COR-L47 (cell line): ENCODE measurements at regions not wholly inside any gene's neighbourhood (a gene's known extent, or its start where the extent isn't known, plus 50 kb on each side); places are given as distances from the start of the nearest gene placed in this dataset.

Experiments
- DNase-seq: peaks from one replicate; lab custom pipeline; 2025; lab: John Stamatoyannopoulos, UW

DNA sequence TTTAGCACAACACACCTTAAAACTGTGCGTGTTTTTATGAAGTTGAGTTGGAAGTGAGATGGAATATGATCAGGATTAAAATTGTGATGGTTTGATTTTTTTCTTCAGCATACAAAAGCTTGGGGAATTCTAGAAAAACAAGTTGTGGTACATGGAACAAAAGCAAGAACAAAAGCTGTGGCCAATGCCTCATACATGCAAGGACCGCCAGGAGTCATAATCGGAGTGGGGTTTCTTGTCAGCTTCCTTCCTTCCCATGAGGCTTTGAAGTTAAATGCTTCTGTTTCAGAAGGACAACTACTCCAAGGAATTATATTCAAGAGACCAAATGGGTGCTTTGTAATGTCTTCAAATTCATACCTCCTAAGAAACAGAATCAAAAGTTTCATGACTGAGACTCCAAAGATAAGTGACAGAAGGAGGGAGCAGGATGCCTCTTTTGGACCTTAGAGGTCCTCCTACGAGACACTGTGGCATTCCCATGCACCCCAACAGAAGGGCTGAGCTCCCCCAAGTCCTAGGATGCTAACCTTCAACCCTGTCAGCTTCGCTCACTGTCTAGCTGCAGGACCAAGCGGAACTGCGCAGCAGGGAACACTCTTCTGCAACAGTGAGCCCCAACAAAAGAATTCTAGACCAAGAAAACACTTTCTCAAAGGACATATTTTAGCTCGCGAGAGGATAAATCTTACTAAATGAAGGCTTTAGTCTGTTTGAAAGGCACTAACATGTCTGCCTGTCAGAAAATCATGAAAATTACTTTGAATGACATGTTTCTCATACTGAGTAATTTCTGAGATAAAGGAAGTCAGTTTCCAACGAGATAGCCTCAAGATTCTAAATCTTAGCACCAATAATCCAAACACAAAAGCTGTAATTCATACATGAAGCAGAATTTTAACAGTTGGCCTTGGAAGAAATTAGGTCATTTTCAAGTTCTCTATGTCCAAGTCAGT, 108.5 kb upstream of the NHSL1 start:
- DNase-seq, result no peak

GRCh38 chr6:138608896-138609295, 109.6 kb upstream of the NHSL1 start:
- no peak for DNase-seq

GRCh38 chr6:138609801-138610430, 110.6 kb upstream of the NHSL1 start:
- DNase-seq, result no peak

- no peak for DNase-seq
Observed at GRCh38 chr6:138610816-138611215, 111.5 kb upstream of the NHSL1 start.

- DNase-seq, result no peak
Observed at GRCh38 chr6:138614151-138614550, 114.9 kb upstream of the NHSL1 start.

DNA sequence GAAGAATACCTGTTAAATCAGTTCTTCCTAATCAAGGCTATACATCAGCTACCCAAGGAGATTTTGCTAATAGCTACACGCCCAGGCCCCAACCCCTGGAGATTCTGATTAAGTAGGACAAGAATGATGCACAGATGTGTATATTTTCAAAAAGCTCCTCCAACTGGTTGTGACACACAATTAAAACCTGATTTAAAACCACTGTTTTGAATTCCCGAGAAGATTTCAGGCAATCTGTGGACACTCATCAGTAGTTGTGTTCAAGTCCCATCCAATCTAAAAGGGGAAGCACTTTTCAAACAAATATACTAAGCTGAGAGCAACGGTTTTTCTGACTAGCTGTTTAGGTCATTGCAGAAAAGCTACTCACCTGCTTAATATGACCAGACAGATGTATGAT, 118.9 kb upstream of the NHSL1 start:
- no peak for DNase-seq

- DNase-seq, result no peak
Observed at GRCh38 chr6:138620630-138621029, 121.3 kb upstream of the NHSL1 start.

DNA sequence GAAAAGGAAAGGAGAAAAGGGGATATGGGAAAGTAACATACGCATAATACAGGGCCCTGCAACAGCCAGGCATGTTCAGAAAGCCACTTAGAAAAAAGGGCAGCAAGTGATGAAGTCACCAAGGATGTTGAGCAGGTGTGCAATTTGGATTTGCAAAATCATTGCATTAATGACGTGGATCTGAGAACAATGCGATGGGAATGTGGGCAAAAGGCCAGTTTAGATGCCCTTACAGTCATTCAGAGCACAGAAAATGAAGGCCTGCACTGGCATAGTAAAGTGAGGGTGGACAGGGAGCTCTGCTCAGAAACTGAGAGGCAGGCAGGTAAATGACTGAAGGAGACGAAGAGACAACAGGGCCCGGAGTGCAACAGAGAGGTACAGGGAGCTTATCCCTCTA, 123.7 kb upstream of the NHSL1 start:
- no peak for DNase-seq

DNA sequence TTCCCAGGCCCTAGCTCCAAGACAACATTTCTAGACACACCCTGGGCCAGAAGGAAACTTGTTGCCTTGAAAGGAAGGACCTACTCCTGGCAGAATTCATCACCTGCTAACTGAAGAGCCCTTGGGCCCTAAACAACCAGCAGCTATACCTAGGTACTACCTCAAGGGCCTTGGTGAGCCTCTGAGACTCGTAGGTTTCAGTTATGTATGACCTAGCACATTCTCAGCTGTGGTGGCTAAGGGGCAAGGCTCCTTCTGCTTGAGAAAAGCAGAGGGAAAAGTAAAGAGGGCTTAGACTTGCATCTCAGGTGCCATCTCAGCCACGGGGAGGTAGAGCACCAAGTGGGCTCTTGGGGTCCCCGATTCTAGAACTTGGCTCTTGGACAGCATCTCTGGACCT, 132.3 kb upstream of the NHSL1 start:
- no peak for DNase-seq

GRCh38 chr6:138637822-138638221, 135.7 kb upstream of the CCDC28A start:
- DNase-seq, result no peak

DNA sequence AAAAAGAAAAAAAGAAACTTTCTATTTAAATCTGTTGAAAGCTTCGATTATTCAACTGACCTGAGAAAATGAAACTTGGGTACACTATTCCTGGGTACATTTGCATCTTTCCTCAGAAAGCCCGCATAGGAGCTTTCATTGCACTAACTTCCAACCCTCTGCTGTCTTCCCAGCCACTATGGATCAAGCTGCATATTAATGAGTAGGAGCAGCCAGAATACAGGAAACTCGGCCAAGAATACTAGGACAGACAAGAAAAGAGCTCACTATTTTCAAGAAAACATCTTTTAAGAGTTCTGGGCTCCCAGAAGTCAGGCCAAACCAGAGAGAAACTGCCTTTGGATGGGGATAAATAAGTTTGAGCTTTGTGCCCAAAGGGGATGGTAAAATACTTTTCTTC, 135.0 kb upstream of the CCDC28A start:
- no peak for DNase-seq

- DNase-seq, result no peak
Observed at GRCh38 chr6:138640028-138640427, 133.5 kb upstream of the CCDC28A start.

DNA sequence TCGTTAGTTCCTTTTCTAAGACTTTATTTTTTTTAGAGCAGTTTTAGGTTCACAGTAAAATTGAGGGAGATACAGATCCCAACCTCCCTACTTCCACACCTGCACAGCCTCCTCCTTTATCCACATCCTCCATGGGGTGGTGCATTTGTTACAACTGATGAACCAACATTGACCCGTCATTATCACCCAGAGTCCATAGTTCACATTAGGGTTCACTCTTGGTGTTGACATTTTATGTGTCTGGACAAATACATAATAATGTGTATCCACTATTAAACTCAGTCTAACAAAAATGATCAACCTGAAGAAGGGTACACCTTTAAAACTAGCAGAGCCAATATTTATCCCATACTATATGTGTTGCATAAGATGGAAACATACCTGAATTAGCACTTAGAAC, 130.4 kb upstream of the CCDC28A start:
- no peak for DNase-seq

GRCh38 chr6:138645976-138646640, 127.5 kb upstream of the CCDC28A start:
- DNase-seq, result no peak

DNA sequence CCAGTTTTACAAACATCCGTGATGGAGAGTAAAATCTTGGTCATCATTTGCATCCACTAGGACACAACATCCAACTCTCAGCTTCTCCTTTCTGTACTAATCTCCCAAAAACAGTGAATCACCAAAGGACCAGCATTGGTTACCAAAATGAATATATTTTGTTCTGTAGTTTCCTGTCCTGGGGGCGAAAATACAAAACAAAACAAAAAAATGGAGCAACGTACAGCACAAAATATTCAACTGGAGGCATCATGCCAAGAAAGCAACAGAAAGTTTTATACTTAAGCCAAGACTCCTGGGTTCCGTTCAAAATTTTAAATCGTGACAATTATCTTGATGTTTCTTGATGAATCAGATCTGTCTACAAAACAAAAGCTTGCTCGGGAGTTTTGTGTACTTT, 126.6 kb upstream of the CCDC28A start:
- DNase-seq, result no peak

DNA sequence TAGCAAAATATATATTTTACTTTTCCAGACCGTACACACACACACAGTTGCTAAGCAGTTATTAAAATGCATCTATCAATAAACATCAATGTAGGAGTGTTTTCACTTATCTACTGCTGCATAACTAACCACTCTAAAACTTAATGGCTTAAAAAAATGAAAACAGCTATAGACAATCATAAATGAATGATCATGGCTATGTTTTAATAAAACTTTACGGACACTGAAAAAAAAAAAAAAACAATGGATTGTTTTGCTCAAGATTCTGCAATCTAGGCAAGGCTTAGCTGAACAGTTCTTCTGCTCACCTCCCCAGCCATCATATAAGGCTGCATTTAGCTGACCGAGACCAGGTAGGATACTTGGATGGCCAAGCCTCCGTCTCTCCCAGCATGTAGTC, 125.4 kb upstream of the CCDC28A start:
- DNase-seq, result no peak

GRCh38 chr6:138651491-138651890, 122.1 kb upstream of the CCDC28A start:
- DNase-seq, result no peak

GRCh38 chr6:138652824-138653223, 120.7 kb upstream of the CCDC28A start:
- no peak for DNase-seq

- no peak for DNase-seq
Observed at GRCh38 chr6:138653435-138653834, 120.1 kb upstream of the CCDC28A start.

GRCh38 chr6:138654715-138655634, 118.6 kb upstream of the CCDC28A start:
- DNase-seq, result no peak

GRCh38 chr6:138655828-138656227, 117.7 kb upstream of the CCDC28A start:
- DNase-seq, result no peak
